M059J (cell line): ENCODE measurements at regions not wholly inside any gene's neighbourhood (a gene's known extent, or its start where the extent isn't known, plus 50 kb on each side); places are given as distances from the start of the nearest gene placed in this dataset.
A peak's percentile ranks its signal among the peaks of the same experiment; 100 is the strongest.

Experiments
- DNase-seq: peaks from one replicate; pipeline ENCODE4 v3.0.0-alpha.2; 2012; ENCODE audit warnings: low read depth

DNA sequence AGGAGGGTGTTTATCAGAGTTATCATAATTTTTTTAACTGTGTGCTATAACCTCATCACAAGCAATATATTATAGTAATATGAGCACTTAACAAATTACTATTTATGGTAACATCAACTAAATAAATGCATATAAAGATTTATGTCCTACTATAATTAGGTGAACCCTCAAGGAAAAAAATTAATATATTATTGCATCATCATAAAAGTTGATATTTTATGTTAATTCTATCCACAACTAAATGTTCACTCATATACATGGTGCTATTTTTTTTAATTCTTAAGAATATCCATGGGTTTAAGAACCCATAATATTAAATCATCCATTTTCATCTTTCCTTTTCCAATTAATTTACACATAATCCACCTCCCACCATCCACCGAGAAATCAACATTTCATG lies 506.0 kb upstream of the USP15 start:
- DNase-seq = no peak

DNA sequence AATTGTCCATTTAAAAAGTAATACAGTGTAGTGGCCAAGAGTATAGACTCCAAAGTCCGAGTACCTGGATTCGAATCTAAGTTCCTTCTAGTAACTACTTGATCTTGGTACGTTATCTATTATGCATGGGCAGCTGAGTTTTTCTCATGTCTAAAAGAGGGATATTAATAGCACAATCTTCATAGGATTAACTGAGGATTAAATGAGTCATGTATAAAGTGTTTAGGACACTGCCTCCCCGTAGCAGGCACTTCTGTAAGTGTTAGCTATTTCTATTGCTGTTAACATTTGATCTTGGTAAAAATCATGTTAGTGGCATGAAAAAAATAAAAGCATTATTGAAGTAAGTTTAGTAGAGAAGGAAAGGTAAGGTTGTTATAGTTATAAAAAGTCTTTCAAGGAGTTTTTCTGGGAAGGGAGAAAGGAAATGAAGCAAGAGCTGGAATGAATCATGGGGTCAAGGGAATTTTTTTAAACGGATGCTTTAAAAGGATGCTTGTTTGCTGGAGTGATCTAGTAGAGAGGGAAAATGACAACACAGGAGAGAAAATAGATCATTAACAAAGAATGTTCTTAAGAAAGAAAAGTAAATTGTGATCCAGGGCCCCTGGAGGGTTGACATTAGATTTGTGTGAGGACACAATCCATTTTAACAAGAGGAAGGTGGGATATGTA lies 502.2 kb upstream of the USP15 start:
- DNase-seq = no peak

DNA sequence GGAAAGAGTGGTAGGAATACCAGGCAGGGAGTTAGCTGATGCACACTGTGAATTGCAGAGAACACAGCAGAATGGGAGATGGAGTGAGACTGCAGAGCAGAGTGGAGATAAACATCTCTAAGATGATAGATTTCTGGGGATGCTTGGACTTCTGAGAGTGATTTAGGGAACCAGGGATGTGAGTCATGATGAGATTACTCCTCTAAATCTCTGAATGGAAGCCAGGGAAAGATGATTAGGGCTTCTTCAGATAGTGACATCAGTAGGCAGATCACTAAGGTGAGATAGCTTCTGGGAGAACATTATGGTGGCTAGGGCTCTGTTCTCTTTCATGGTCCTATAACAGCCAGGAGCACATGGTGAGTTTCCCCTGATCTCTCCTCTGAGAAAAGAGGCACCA lies 501.5 kb upstream of the USP15 start:
- DNase-seq = peak; percentile 4

DNA sequence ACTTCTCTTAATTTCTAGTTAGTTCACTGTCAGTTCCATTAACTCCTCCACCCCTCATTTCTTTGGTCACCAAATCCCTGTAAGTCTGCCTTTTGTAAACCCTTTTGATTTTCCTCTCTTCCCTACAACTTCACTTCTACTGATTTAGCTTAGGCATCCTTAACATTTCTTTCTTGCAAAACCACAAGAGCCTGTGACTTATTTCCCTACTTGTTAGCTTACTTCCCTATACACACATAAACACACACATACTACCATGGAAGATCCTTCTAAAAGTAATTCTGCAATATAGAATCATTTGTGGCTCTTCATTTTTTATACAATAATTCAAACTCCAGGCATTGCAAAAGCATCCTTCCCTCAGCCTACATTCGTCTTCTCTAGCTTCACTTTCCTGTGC lies 494.3 kb upstream of the USP15 start:
- no peak for DNase-seq

DNA sequence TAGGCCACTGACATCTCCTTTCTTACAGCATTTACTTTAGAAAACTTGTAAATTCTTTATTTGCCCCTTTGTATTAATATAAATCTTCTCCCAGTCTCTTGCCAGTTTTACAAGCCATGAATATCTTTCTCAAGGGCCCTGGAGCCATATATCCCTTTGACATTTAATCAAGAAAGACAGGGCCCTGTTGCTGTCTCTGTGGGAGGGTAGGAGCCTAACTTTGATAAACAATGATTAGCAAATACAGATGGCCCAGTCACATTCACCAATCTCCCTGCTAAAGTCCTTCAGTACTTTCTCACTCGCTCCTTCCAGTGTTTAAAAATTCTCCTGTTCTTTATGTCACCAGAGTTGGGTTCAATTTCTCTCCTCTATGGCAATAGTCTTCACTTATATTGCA lies 479.8 kb upstream of the USP15 start:
- no peak for DNase-seq

DNA sequence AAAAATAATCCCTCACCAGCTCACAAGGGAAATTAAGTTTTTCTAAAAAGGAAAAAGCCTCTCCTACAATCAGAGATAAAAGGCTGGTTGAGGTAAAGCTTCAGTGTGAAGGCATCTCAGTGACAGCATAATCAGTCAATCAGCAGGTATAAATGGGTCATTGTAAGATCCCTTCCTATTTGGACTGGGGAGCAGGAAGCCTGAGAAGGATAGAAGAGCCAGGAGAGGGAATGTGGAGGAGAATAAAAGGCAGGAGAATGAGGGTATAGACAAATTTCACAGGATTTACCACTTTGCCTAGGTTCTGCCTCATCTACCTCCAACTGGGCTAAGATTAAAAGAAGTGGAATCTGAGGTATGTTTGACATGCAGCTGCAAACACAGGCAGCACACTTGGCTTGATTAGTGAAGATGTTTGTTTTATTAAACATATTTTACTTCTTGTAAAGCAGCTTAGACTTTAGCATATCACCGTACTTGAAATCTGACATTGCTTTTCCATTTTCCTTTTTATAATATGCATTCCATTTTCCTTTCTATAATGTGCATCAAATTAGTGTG lies 479.1 kb upstream of the USP15 start:
- no peak for DNase-seq

DNA sequence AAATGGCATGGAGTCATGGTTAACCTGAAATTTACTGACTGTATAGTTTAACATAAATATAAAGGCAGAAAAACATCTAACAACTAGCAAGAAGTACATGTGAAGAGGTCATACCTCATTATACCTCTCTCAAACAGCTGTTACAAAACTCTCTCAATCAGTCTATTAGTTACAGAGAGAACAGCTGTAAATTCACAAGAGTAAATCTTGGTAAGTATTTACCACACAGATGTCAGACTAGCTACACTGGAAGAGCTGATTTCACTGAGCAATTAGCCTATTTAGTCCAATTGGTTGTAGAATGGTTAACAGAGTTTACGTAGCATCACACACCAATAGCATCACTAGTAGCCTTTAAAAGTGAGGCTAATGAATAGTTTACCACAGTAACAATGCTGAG lies 463.4 kb upstream of the USP15 start:
- no peak for DNase-seq

DNA sequence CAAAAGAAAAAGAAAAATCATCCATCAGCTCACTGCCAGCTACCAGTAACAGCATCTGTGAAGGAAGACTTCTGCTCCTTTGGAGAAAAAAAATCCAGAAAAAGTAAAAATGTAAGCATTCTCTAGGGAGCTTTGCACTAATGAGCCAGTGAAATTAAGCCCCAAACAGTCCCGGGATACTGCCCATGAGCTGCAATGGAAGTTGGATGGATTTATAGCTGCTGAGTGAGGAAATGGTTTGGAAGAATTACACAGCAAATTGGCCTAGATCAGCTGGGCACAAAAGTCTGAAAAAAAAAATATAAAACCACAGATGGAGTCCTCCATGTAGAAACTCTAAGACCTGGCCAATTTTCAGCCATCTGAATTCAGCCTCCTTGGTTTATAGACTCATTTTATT lies 462.9 kb upstream of the USP15 start:
- no peak for DNase-seq

DNA sequence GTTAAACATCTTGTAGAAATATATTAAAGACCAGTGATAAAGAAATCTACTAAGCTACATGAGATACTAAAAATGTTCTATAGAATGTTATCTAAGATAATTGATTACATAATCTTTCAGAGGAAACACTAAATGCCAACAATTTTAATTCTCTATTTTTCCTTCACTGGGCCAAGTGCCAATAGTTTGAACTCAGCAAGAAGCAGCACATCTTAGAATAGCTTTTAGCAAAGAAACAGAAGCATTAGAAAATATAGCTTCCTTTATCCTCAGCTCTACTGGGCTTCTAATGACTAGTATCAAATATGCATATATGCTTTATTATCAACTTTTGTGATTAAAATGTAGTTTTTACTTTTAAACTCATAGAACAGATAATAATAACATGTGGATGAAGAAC lies 461.4 kb upstream of the USP15 start:
- no peak for DNase-seq

DNA sequence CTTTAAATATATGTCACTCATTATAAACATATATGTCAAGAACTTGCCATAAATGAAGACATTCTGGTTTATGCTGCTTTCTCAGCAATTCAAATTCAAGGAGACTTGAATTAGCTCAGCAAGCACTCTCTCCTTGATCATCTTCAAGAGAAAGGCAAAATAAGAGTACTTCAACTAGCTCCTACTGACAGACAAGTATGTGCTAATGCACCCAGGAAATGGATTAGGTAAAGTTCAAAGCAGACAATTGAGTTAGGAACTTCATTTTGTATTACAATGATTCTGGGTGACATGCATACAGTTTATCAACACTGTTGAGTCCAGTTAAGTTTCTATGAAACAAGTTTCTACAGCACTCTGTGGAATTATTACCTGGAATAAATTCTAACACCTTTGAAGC lies 455.9 kb upstream of the USP15 start:
- no peak for DNase-seq

DNA sequence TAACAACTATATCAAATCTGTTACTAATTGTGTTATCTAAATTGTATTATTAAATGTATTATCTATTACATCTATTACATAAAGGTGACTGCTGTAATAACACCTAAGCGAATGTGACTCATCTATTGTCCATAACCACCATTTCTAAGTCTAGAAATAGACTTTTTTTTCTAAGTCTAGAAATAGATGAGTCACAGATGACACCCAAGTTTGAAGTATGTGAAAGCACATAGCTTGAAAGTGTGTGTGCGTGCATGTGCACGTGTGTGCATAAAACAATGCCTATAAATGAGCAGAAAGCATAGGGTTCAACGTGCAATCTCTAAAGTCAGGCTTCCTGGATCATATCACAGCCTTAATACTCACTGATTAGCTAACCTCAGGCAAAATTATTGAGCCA lies 451.3 kb upstream of the USP15 start:
- DNase-seq = no peak

DNA sequence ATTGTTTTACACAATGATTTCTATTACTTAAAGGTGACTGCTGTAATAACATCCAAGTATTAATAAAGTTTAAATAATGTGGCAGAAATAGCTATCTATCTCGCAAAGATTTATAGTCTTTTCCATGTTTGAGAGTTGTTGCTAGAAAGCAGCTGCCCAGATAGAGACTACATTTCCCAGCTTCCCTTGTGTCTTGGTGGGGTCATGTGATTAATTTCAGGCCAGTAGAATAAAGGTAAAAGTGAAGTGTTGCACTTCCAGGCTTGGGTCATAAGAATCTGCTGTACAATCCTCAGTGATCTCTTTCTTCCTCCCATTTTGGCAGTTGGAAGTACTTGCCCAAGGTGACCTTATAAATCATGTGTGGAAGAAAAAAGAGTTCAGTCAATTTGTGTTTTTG lies 449.7 kb upstream of the USP15 start:
- no peak for DNase-seq

DNA sequence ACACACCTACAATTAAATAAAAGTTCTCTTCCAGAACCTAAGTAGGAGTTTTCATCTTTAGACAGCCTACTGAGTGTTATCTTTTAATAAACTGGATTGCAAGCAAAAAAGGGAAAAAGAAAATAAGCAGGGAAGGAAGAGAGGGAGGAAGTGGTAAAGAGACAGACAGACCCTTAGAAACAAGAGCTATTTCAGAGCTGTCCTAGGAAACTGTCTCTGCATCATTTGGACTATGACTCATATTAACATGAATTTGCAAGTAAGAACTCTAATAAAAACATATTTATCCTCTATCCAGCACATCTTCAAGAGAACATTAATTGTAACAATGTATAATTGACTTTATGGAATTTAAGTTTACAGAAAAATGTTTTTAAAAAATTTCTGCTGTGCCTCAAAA lies 438.8 kb upstream of the USP15 start:
- DNase-seq = no peak

DNA sequence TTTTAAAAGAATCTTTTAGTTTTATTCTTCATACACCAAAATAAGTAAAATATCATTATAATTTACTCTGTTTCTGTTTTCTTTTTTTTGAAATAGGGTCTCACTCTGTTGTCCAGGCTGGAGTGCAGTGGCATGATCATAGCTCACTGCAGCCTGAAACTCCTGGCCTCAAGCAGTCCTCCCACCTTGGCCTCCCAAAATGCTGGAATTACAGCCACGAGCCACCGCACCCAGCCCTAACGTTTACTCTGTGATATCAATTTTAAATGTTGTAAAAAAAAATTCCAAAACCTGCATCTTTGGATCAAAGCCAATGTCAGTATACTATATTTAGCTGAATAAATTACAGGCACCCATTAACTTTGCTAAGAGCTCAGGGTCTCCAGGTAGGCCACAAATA lies 437.1 kb upstream of the USP15 start:
- DNase-seq = no peak

DNA sequence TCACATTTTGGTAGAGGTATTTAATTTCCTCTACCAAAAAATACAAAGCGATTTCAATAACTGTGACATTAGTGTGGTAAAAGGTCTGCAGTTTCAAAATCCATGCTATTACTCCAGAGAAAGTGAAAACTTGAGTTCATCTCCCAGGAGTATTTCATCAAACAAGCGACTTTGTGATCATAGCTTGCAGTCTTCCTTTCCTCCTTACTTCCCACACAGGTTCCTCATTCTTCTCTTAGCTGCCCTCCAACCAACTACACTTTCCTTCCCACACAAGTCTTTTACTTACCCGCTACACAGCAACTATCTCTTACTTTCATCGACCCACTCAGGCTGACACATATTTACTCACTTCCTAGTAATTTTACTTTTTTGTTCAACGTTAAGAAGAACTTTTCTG lies 413.4 kb upstream of the USP15 start:
- no peak for DNase-seq

DNA sequence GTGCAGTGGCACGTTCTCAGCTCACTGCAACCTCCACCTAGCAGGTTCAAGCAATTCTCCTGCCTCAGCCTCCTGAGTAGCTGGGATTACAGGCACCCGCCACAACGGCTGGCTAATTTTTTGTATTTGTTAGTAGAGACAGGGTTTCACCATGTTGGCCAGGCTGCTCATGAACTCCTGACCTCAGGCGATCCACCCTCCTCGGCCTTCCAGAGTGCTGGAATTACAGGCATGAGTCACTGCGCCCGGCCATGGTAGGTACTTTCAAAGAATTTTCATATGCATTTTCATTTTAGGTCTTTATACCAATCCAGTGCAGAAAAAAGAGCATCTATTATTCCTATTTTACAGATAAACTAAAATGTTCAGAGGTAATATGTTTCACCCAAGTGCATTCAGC lies 411.3 kb upstream of the USP15 start:
- no peak for DNase-seq

DNA sequence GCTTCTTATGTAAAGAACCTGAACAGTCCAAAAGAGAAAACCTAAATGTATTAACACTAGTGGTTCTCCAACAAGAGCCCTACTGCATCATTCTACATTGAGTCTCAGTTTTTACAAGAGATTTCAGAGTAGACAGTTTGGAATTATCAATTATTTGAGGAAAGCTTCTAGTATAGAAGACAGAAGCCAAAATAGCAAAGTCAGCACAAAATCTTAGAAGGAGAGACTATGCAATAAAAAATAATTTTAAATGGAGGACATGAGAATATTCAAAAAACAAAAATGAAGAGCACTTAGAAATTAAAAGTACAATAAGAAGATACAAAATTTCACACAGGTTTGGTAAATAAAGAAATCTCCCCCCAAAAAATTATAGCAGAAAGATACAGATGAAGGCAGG lies 406.3 kb upstream of the USP15 start:
- DNase-seq = no peak

DNA sequence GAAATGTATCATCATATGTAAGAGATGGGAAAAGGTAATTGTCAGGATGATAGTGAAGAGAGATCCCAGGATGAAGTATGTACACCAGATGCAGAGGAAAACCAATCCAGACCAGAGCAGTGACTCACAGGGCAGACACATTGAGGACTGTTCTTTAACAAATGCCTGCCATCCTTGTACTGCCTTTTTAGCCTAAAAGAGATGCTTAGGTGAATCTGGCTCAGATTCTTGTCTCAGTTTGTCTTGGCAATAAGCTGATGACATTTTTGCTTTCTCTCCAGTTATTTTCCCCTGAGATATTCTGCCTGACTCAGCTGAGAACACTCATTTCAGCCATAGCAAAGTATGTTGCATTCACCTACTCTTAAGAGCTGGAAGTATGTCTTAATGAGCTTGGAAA lies 405.3 kb upstream of the USP15 start:
- DNase-seq = no peak

DNA sequence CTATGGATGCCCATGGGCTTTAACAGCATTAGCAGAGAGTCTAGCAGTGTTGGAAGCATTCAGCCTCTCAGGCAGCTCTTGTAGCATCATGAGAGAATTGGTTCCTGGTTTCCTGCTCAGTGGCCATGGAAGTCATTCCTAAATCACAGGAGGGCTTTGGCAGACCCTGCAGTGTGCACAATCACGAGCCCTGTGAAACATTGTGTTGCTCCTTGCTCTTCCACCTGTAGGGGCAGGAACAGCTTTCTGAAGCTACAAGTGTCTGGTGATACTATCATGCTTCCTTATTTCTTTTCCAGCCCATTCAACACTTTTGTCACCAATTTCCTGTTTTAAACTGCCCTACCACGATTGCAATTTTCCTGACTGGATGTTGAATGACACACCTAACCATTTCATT lies 402.2 kb upstream of the USP15 start:
- no peak for DNase-seq

DNA sequence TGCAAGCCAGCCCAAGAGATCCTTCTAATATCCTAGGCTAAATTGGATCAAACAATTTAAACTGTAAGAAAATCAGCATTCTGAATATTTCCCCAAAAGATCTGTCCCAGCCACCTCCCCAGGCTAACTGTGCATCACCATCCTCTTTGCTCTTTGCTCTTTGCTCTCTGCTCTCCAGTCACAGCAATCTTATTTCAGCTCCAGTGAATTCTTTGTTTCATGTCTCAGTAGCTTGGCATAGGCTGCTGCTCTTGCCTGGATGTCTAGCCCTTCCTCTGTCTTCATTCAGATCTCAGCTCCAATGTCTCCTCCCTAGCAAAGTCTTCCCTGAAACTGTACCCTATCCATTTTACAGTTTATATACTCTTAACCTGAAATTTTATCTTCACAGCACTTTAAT lies 399.8 kb upstream of the USP15 start:
- no peak for DNase-seq

DNA sequence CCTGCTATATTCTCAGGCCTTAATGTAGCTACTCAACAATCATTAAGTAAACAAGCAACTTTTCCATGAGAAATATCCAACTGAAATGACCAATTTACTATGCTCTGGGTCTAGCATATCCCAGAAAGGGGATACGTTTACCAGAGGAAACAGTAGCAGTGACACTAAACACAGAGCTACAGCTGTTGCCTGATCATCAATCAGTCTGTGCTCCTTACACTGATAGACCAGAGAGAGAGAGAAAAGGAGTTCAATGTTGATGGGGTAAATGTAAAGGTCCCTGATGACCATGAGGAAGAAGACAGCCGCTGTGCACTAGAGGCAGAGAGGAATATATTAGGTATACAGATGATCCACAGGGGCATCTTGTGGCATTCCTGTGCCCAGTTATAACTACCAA lies 397.2 kb upstream of the USP15 start:
- no peak for DNase-seq

DNA sequence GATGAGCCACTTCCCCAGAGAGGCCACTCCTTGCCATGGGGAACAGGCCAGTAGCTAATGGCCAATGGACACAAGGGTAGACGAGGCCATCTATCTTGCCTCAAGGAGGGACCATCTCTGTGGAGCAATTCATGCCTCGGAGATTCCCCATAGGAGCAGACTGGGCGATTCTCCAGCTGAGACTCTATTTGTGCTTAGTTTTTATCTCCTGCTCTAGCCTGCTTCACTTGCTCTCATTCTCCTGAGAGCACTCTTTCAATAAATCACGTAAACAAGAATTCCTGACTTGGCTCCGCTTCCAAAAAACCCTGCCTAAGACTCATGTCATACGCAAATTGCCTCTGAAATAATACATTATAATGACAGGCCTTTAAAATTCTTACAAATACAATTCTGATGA lies 396.4 kb upstream of the USP15 start:
- DNase-seq = no peak

DNA sequence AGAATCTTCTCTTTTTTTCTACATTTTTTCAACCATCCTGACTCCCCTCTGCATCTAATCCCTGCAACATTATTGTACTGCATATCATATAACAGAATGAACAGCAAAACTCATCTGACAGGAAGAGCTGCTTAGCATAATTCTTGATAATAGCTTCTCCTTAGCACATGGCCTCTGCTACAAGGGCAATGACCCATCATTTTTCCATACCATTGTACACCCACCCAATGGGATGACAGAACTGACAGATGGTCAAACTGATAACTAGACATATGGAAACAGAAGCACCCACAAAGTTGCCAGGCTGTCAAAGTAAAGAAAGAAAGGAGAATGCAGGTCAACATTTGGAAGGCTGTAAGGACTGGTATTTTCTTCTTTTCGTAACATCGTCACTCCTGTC lies 390.4 kb upstream of the USP15 start:
- no peak for DNase-seq
